DND-41 (cell line): ENCODE measurements at regions not wholly inside any gene's neighbourhood (a gene's known extent, or its start where the extent isn't known, plus 50 kb on each side); places are given as distances from the start of the nearest gene placed in this dataset.

Experiments
- ATAC-seq: fragments of 200-7000 bp; cut with Tn5 transposase; 3 replicates; pipeline ENCODE4 v1.9.1; 2021; ENCODE audit warnings: low read depth; ENCODE audit not compliant: insufficient read depth
- DNase-seq: peaks from one replicate; pipeline ENCODE4 v3.0.0-alpha.2; 2020
- H2AFZ ChIP-seq: 2 replicates; pipeline ENCODE4 v1.6.0; 2012; ENCODE audit warnings: low read depth, low read length
- H3K27ac ChIP-seq: 2 replicates; pipeline ENCODE4 v1.5.1; 2012; ENCODE audit warnings: low read length, inconsistent platforms
- H3K27me3 ChIP-seq: fragments of 200-600 bp; sonication (generic); 2 replicates; pipeline ENCODE4 v1.6.0; 2012; ENCODE audit warnings: low read length, mild to moderate bottlenecking, inconsistent platforms; ENCODE audit not compliant: insufficient read depth, poor library complexity
- H3K36me3 ChIP-seq: 2 replicates; pipeline ENCODE4 v1.5.1; 2012; ENCODE audit warnings: low read length, inconsistent platforms; ENCODE audit not compliant: insufficient read depth
- H3K4me1 ChIP-seq: 2 replicates; pipeline ENCODE4 v1.5.1; 2012; ENCODE audit warnings: mild to moderate bottlenecking, low read length; ENCODE audit not compliant: insufficient read depth
- H3K4me2 ChIP-seq: 2 replicates; pipeline ENCODE4 v1.6.0; 2012; ENCODE audit warnings: mild to moderate bottlenecking, moderate library complexity, low read length, inconsistent platforms; ENCODE audit not compliant: insufficient read depth
- H3K4me3 ChIP-seq, 2 experiments: fragments of 200-600 bp in 1 of 2; shearing (Covaris generic) in 1 of 2; 2 replicates each; pipeline ENCODE4 v1.5.1; 2012 to 2016; ENCODE audit warnings: inconsistent platforms in 2 of 2, low read length in 2 of 2, mild to moderate bottlenecking in 2 of 2, low read depth in 1 of 2, moderate library complexity in 1 of 2
- H3K79me2 ChIP-seq: 2 replicates; pipeline ENCODE4 v1.6.0; 2012; ENCODE audit warnings: low read length, inconsistent platforms; ENCODE audit not compliant: insufficient read depth
- H3K9ac ChIP-seq: 2 replicates; pipeline ENCODE4 v1.6.0; 2012; ENCODE audit warnings: low read depth, mild to moderate bottlenecking, inconsistent platforms, low read length, moderate library complexity
- H3K9me3 ChIP-seq: 2 replicates; pipeline ENCODE4 v1.5.1; 2012; ENCODE audit warnings: low read length, moderate library complexity, mild to moderate bottlenecking, inconsistent platforms; ENCODE audit not compliant: insufficient read depth, severe bottlenecking
- H4K20me1 ChIP-seq: 2 replicates; pipeline ENCODE4 v1.6.0; 2012; ENCODE audit warnings: low read length; ENCODE audit not compliant: insufficient read depth
- CTCF ChIP-seq: IDR thresholded peaks from 2 replicates; pipeline ENCODE4 v1.5.1; 2012; ENCODE audit warnings: borderline replicate concordance, low read length, moderate library complexity, mild to moderate bottlenecking; ENCODE audit not compliant: poor library complexity, severe bottlenecking; ENCODE audit errors: extremely low read depth
- EZH2 ChIP-seq: IDR thresholded peaks from 3 replicates; pipeline ENCODE4 v1.6.1; 2012; ENCODE audit warnings: borderline replicate concordance, low read depth, mild to moderate bottlenecking, moderate library complexity, low read length, inconsistent platforms; ENCODE audit not compliant: severe bottlenecking

- DNase-seq = no peak
- peaks cover 7% of the 10 kb centered on the region for H3K27me3 ChIP-seq
- H3K9ac ChIP-seq = no peak overlapping the region
- ATAC-seq = no peak
- H3K27ac ChIP-seq = no peak overlapping the region
- no peaks in the 10 kb centered on the region for H3K9me3 ChIP-seq
- no peaks in the 10 kb centered on the region for H3K4me1 ChIP-seq
- H3K36me3 ChIP-seq = no peaks in the 10 kb centered on the region
- H2AFZ ChIP-seq = no peak overlapping the region
- no peak overlapping the region for H3K4me2 ChIP-seq
- H4K20me1 ChIP-seq = no peaks in the 10 kb centered on the region
- H3K4me3 ChIP-seq = no peak overlapping the region
- TF ChIP-seq EZH2 (no peak), CTCF (no peak)
- H3K79me2 ChIP-seq = no peaks in the 10 kb centered on the region
These were observed 112.2 kb upstream of the CLMP start for GRCh38 chr11:123307276-123307675.

- peaks cover 7% of the 10 kb centered on the region for H3K27me3 ChIP-seq
- H2AFZ ChIP-seq = no peak overlapping the region
- H3K4me3 ChIP-seq = no peak overlapping the region
- TF ChIP-seq CTCF = no peak
- TF ChIP-seq EZH2 = no peak
- no peaks in the 10 kb centered on the region for H3K9me3 ChIP-seq
- DNase-seq (no peak), ATAC-seq (no peak)
- no peaks in the 10 kb centered on the region for H4K20me1 ChIP-seq
- H3K36me3 ChIP-seq = no peaks in the 10 kb centered on the region
- H3K79me2 ChIP-seq = no peaks in the 10 kb centered on the region
- H3K9ac ChIP-seq = no peak overlapping the region
- no peak overlapping the region for H3K4me2 ChIP-seq
- H3K27ac ChIP-seq = no peak overlapping the region
- H3K4me1 ChIP-seq = no peaks in the 10 kb centered on the region
These were observed 111.5 kb upstream of the CLMP start for GRCh38 chr11:123306531-123306930.

GRCh38 chr11:123305601-123306375 is 110.7 kb upstream of the CLMP start:
- H3K4me1 ChIP-seq = no peaks in the 10 kb centered on the region
- H3K4me2 ChIP-seq = no peak overlapping the region
- peaks cover 7% of the 10 kb centered on the region for H3K27me3 ChIP-seq
- H3K36me3 ChIP-seq = no peaks in the 10 kb centered on the region
- H3K27ac ChIP-seq = no peak overlapping the region
- H3K9me3 ChIP-seq = no peaks in the 10 kb centered on the region
- no peak for DNase-seq
- H3K4me3 ChIP-seq = no peak overlapping the region
- no peak overlapping the region for H2AFZ ChIP-seq
- no peaks in the 10 kb centered on the region for H3K79me2 ChIP-seq
- no peak for ATAC-seq
- no peaks in the 10 kb centered on the region for H4K20me1 ChIP-seq
- H3K9ac ChIP-seq = no peak overlapping the region
- no peak for TF ChIP-seq CTCF
- TF ChIP-seq EZH2 = no peak
